GM18909 (cell line): ENCODE measurements at regions not wholly inside any gene's neighbourhood (a gene's known extent, or its start where the extent isn't known, plus 50 kb on each side); places are given as distances from the start of the nearest gene placed in this dataset.
"Not testable (repeated sequence)": the region's sequence is repeated elsewhere in the genome, so short reads cannot be mapped to it uniquely, and the experiment has no call there.

Source experiments
- ATAC-seq: cut with Tn5 transposase; IDR thresholded peaks from one replicate; pipeline ENCODE4 v1.9.1; 2021; ENCODE audit warnings: mild to moderate bottlenecking; ENCODE audit not compliant: unreplicated experiment, poor library complexity

DNA sequence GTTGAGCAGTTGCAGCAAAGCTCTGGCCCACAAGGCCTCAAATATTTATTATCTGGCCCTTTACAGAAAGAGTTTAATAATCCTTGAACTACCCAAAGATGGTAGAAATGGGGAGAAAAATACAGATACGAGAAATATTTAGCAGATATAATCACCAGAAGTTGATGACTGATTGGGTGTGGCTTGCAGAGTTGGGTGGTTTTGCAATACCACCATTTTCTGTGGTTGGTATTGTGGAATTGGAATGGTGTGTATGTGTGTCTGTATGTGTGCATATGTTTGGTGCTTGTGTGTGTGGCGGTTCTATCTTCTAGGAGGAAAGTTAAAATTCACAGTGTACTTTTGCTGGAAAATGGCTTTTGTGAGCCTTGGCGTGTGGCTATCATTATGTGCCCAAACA is 85.4 kb upstream of the MANSC4 start:
- ATAC-seq = no peak

GRCh38 chr12:27864521-27864920 is 84.5 kb upstream of the MANSC4 start:
- ATAC-seq = no peak

DNA sequence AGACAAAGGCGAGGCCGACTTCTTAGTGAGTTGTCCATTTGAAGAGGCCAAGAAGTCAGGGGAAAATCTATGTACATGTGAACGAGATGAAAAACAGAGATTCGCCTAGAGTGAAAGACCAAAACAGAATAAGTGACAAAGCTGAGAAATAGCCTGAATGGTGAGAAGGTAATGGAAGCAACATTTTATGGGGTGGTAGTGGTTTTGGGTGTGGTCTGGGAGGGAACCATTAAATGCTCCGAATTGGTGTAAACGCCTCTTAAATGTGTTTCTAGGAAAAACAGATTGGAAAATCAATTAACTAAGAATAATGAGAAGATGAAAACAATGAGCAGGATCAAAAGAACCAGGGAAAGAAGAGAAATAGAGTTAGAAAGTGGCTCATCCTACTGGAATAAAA is 83.8 kb upstream of the MANSC4 start:
- no peak for ATAC-seq

GRCh38 chr12:27861428-27862167 is 81.6 kb upstream of the MANSC4 start:
- ATAC-seq = peak; percentile 95

DNA sequence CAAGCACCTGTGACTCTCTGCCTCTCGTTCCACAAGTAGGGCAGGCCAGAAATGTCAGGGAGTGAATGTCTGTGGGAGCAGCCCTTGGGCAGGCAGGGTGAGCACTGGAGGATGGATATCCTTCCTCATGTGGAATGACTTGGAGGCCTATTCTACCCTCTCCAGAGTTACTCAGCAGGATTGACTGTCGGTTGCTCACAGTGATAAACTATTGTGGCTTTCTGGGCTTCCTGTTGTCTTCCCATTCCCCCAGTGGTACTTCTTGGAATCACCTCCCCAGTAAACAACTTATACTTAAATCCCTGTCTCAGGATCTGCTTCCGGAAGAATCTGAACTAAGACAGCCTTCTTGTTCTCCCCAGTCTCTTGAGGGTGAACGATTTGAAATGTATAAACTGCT is 79.6 kb upstream of the MANSC4 start:
- no peak for ATAC-seq

- ATAC-seq = not testable (repeated sequence)
Observed at GRCh38 chr12:27857006-27857405, 77.0 kb upstream of the MANSC4 start.

GRCh38 chr12:27852742-27853141 is 72.7 kb upstream of the MANSC4 start:
- no peak for ATAC-seq
